Nephron progenitor cell (in vitro differentiated cells): ENCODE measurements at regions not wholly inside any gene's neighbourhood (a gene's known extent, or its start where the extent isn't known, plus 50 kb on each side); places are given as distances from the start of the nearest gene placed in this dataset.
A peak's percentile ranks its signal among the peaks of the same experiment; 100 is the strongest.

ENCODE experiments used
- DNase-seq: peaks from one replicate; pipeline ENCODE4 v3.0.0; 2021
- H3K27ac Mint-ChIP-seq: 2 replicates; pipeline ENCODE4 v1.8.0; 2021; ENCODE audit warnings: mild to moderate bottlenecking, moderate library complexity, mixed read lengths
- H3K27me3 Mint-ChIP-seq: 2 replicates; pipeline ENCODE4 v1.8.0; 2021; ENCODE audit warnings: mild to moderate bottlenecking, low read depth, mixed read lengths; ENCODE audit not compliant: poor library complexity
- H3K36me3 Mint-ChIP-seq: 2 replicates; pipeline ENCODE4 v1.8.0; 2021; ENCODE audit warnings: low read depth, mixed read lengths
- H3K4me1 Mint-ChIP-seq: 2 replicates; pipeline ENCODE4 v1.8.0; 2021; ENCODE audit warnings: mixed read lengths
- H3K4me3 Mint-ChIP-seq: 2 replicates; pipeline ENCODE4 v1.8.0; 2021; ENCODE audit warnings: mild to moderate bottlenecking, moderate library complexity, mixed read lengths
- H3K9me3 Mint-ChIP-seq: 2 replicates; pipeline ENCODE4 v1.8.0; 2021; ENCODE audit warnings: mild to moderate bottlenecking, moderate library complexity, mixed read lengths
- CTCF ChIP-seq: fragments of 200-600 bp; sonication (generic); IDR thresholded peaks from 2 replicates; pipeline ENCODE4 v1.5.0; 2021; ENCODE audit warnings: antibody characterized with exemption

- peaks cover 4% of the 10 kb centered on the region for H3K4me1 Mint-ChIP-seq
Measured at GRCh38 chr16:26334218-26335111, 642.7 kb downstream of the HS3ST4 start.

GRCh38 chr16:26335236-26335853, 643.6 kb downstream of the HS3ST4 start:
- no peak for DNase-seq
- Mint-ChIP-seq H3K27ac (no peak overlapping the region), H3K4me1 (peaks cover 4% of the 10 kb centered on the region), H3K27me3 (peaks cover 9% of the 10 kb centered on the region), H3K9me3 (no peaks in the 10 kb centered on the region), H3K36me3 (no peaks in the 10 kb centered on the region), H3K4me3 (no peak overlapping the region)
- no peak for TF ChIP-seq CTCF

More at GRCh38 chr16:26334218-26335111, 642.7 kb downstream of the HS3ST4 start:
- no peak for DNase-seq
- Mint-ChIP-seq H3K27me3 (peaks cover 9% of the 10 kb centered on the region), H3K27ac (no peak overlapping the region), H3K4me3 (no peak overlapping the region), H3K9me3 (peaks cover 2% of the 10 kb centered on the region), H3K36me3 (no peaks in the 10 kb centered on the region)
- TF ChIP-seq CTCF: no peak

- no peak for DNase-seq
- peaks cover 2% of the 10 kb centered on the region for H3K27me3 Mint-ChIP-seq
- H3K4me1 Mint-ChIP-seq: peaks cover 8% of the 10 kb centered on the region
- H3K4me3 Mint-ChIP-seq: no peak overlapping the region
- H3K9me3 Mint-ChIP-seq: no peaks in the 10 kb centered on the region
- H3K27ac Mint-ChIP-seq: no peak overlapping the region
- H3K36me3 Mint-ChIP-seq: no peaks in the 10 kb centered on the region
- TF ChIP-seq CTCF: no peak
Measured at GRCh38 chr16:26342621-26343020, 650.9 kb downstream of the HS3ST4 start.

GRCh38 chr16:26344240-26344776, 652.5 kb downstream of the HS3ST4 start:
- no peaks in the 10 kb centered on the region for H3K36me3 Mint-ChIP-seq
- no peak for DNase-seq
- peaks cover 10% of the 10 kb centered on the region for H3K4me1 Mint-ChIP-seq
- H3K4me3 Mint-ChIP-seq: no peak overlapping the region
- H3K9me3 Mint-ChIP-seq: no peaks in the 10 kb centered on the region
- H3K27me3 Mint-ChIP-seq: peaks cover 2% of the 10 kb centered on the region
- H3K27ac Mint-ChIP-seq: no peak overlapping the region
- no peak for TF ChIP-seq CTCF

- H3K36me3 Mint-ChIP-seq: no peaks in the 10 kb centered on the region
- H3K27me3 Mint-ChIP-seq: peaks cover 4% of the 10 kb centered on the region
- peaks cover 10% of the 10 kb centered on the region for H3K4me1 Mint-ChIP-seq
- peak overlapping the region; percentile 2 for H3K27ac Mint-ChIP-seq
- DNase-seq: no peak
- H3K9me3 Mint-ChIP-seq: no peaks in the 10 kb centered on the region
- TF ChIP-seq CTCF: no peak
- H3K4me3 Mint-ChIP-seq: no peak overlapping the region
Measured at GRCh38 chr16:26344976-26345375, 653.2 kb downstream of the HS3ST4 start.
